Uterus (tissue), 3 donors: ENCODE measurements at regions not wholly inside any gene's neighbourhood (a gene's known extent, or its start where the extent isn't known, plus 50 kb on each side); places are given as distances from the start of the nearest gene placed in this dataset.

Source experiments
- DNase-seq, 2 donors: peaks; one replicate each; pipeline ENCODE4 v3.0.0-alpha.2; 2019 to 2020
- H3K27ac ChIP-seq, 2 donors: fragments of 200-600 bp; sonication (generic); 1 replicate in 1 of 2; 2 replicates in 1 of 2; pipeline ENCODE4 v1.5.1; 2016 to 2018
- H3K27me3 ChIP-seq, 2 donors: fragments of 200-600 bp; sonication (generic); one replicate each; pipeline ENCODE4 v1.5.1; 2018 to 2019; ENCODE audit warnings: control low read depth in 1 of 2
- H3K36me3 ChIP-seq, 2 donors: fragments of 200-600 bp; sonication (generic); one replicate each; pipeline ENCODE4 v1.5.1; 2019; ENCODE audit warnings: control low read depth in 1 of 2
- H3K4me1 ChIP-seq, 2 donors: fragments of 200-600 bp; sonication (generic); one replicate each; pipeline ENCODE4 v1.5.1; 2018 to 2019; ENCODE audit warnings: control low read depth in 1 of 2
- H3K4me3 ChIP-seq, 2 donors: fragments of 200-600 bp; sonication (generic); 1 replicate in 1 of 2; 2 replicates in 1 of 2; pipeline ENCODE4 v1.5.1; 2018 to 2019; ENCODE audit warnings: mild to moderate bottlenecking in 1 of 2
- H3K9me3 ChIP-seq, 2 donors: fragments of 200-600 bp; sonication (generic); one replicate each; pipeline ENCODE4 v1.5.1; 2019; ENCODE audit warnings: control low read depth in 1 of 2
- CTCF ChIP-seq, 4 experiments: fragments of 200-600 bp in 2 of 4; fragments of 450-650 bp in 2 of 4; sonication (generic) in 2 of 4; IDR thresholded peaks; one replicate each; pipeline ENCODE4 v1.5.1; 2016 to 2019; ENCODE audit warnings: antibody characterized with exemption in 4 of 4, mild to moderate bottlenecking in 2 of 4, moderate library complexity in 1 of 4
- POLR2A ChIP-seq, 2 donors: fragments of 450-650 bp; IDR thresholded peaks; one replicate each; pipeline ENCODE4 v1.6.1; 2016; ENCODE audit warnings: antibody characterized with exemption in 2 of 2, mild to moderate bottlenecking in 1 of 2, moderate library complexity in 1 of 2
- intact Hi-C: fragments of 100-400 bp; cut with DNase I; formaldehyde crosslinking; loops from one replicate; pipeline ENCODE4 v1.15.1; 2023; ENCODE audit warnings: low total_unique reads
- donor health status: DM: yes; HTN: yes; CAD: no.

- H3K9me3 ChIP-seq = no peaks in the 10 kb centered on the region
- no peak for TF ChIP-seq POLR2A (IDR thresholded peaks at IDR 0.05)
- TF ChIP-seq CTCF (IDR thresholded peaks at IDR 0.05) = no peak
- DNase-seq = no peak
- H3K27ac ChIP-seq = no peak overlapping the region
- H3K4me3 ChIP-seq = no peak overlapping the region
- intact Hi-C loops = no loop called here
- H3K4me1 ChIP-seq = no peaks in the 10 kb centered on the region
- no peaks in the 10 kb centered on the region for H3K27me3 ChIP-seq
- H3K36me3 ChIP-seq = no peaks in the 10 kb centered on the region
These were observed 202.9 kb downstream of the FAM76B start for GRCh38 chr11:95586661-95587060.

GRCh38 chr11:95586155-95586554, 203.4 kb downstream of the FAM76B start:
- intact Hi-C loops = no loop called here
- no peak for DNase-seq

GRCh38 chr11:95585752-95586077, 203.9 kb downstream of the FAM76B start:
- TF ChIP-seq CTCF (IDR thresholded peaks at IDR 0.05) = no peak
- DNase-seq = no peak
- no peaks in the 10 kb centered on the region for H3K36me3 ChIP-seq
- intact Hi-C loops = no loop called here
- no peaks in the 10 kb centered on the region for H3K4me1 ChIP-seq
- H3K27ac ChIP-seq = no peak overlapping the region
- no peak overlapping the region for H3K4me3 ChIP-seq
- no peaks in the 10 kb centered on the region for H3K9me3 ChIP-seq
- no peaks in the 10 kb centered on the region for H3K27me3 ChIP-seq

More at GRCh38 chr11:95586155-95586554, 203.4 kb downstream of the FAM76B start:
- H3K4me1 ChIP-seq = no peaks in the 10 kb centered on the region
- no peaks in the 10 kb centered on the region for H3K27me3 ChIP-seq
- H3K36me3 ChIP-seq = no peaks in the 10 kb centered on the region
- TF ChIP-seq POLR2A (IDR thresholded peaks at IDR 0.05) (no peak), CTCF (IDR thresholded peaks at IDR 0.05) (no peak)
- no peaks in the 10 kb centered on the region for H3K9me3 ChIP-seq
- H3K27ac ChIP-seq = no peak overlapping the region
- H3K4me3 ChIP-seq = no peak overlapping the region

GRCh38 chr11:95585069-95585751, 204.4 kb downstream of the FAM76B start:
- TF ChIP-seq CTCF (IDR thresholded peaks at IDR 0.05) (no peak), POLR2A (IDR thresholded peaks at IDR 0.05) (no peak)
- intact Hi-C loops = no loop called here
- Histone ChIP-seq H3K36me3 (no peaks in the 10 kb centered on the region), H3K27ac (no peak overlapping the region), H3K4me1 (no peaks in the 10 kb centered on the region), H3K27me3 (no peaks in the 10 kb centered on the region), H3K9me3 (no peaks in the 10 kb centered on the region), H3K4me3 (no peak overlapping the region)
- no peak for DNase-seq

- Histone ChIP-seq H3K4me3 (no peak overlapping the region), H3K9me3 (no peaks in the 10 kb centered on the region), H3K4me1 (no peaks in the 10 kb centered on the region), H3K27ac (no peak overlapping the region), H3K27me3 (no peaks in the 10 kb centered on the region), H3K36me3 (no peaks in the 10 kb centered on the region)
- intact Hi-C loops = no loop called here
- TF ChIP-seq POLR2A (IDR thresholded peaks at IDR 0.05) = no peak
- no peak for TF ChIP-seq CTCF (IDR thresholded peaks at IDR 0.05)
- no peak for DNase-seq
These were observed 205.0 kb downstream of the FAM76B start for GRCh38 chr11:95584589-95584988.
